WERI-Rb-1 (cell line): ENCODE measurements at regions not wholly inside any gene's neighbourhood (a gene's known extent, or its start where the extent isn't known, plus 50 kb on each side); places are given as distances from the start of the nearest gene placed in this dataset.

Experiments
- DNase-seq: peaks from one replicate; pipeline ENCODE4 v3.0.0-alpha.2; 2020
- H3K27ac ChIP-seq: fragments of 250-450 bp; sonication (Bioruptor Pico); 2 replicates; pipeline ENCODE4 v1.5.1; 2020; ENCODE audit warnings: mild to moderate bottlenecking, moderate library complexity
- H3K27me3 ChIP-seq: fragments of 250-450 bp; sonication (Bioruptor Pico); 2 replicates; pipeline ENCODE4 v1.5.1; 2021; ENCODE audit warnings: mild to moderate bottlenecking, low read depth, moderate library complexity; ENCODE audit not compliant: insufficient read depth, severe bottlenecking
- H3K36me3 ChIP-seq: fragments of 250-450 bp; sonication (Bioruptor Pico); 2 replicates; pipeline ENCODE4 v1.5.1; 2020; ENCODE audit warnings: mild to moderate bottlenecking, moderate library complexity
- H3K4me3 ChIP-seq: 2 replicates; pipeline ENCODE4 v1.5.1; 2011; ENCODE audit warnings: low read depth, mild to moderate bottlenecking, control low read depth, low read length
- H3K9me3 ChIP-seq: fragments of 250-450 bp; sonication (Bioruptor Pico); 2 replicates; pipeline ENCODE4 v1.5.1; 2021; ENCODE audit warnings: mild to moderate bottlenecking, moderate library complexity; ENCODE audit not compliant: severe bottlenecking
- TF ChIP-seq, protein P1 (sequence below): IDR thresholded peaks from 2 replicates; pipeline ENCODE4 v1.5.1; 2011; ENCODE audit warnings: low read depth, mild to moderate bottlenecking, control low read depth, inconsistent platforms, low read length

DNA sequence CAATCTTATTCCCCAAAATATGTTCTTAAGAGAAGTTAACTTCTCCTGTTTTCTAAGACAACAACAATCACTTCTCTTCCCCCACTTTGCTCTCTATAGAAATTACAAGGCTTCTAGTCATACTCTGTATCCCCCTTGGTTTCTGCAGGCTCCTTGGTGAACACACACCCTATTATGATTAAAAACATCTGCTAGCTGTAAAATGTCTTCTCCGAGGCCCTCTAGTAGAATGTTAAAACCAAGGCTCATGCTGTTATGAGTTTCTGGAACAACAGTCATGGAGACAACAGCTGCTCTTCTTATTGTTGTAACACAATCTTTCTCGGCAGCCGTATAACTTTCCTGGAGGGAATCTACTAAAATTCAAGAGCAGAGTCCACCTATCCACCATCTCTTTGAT lies 397.5 kb upstream of the CCDC196 start:
- Histone ChIP-seq H3K27ac (no peak overlapping the region), H3K36me3 (no peaks in the 10 kb centered on the region), H3K27me3 (no peaks in the 10 kb centered on the region), H3K9me3 (no peaks in the 10 kb centered on the region), H3K4me3 (no peak overlapping the region)
- no peak for DNase-seq
- TF ChIP-seq, protein P1, sequence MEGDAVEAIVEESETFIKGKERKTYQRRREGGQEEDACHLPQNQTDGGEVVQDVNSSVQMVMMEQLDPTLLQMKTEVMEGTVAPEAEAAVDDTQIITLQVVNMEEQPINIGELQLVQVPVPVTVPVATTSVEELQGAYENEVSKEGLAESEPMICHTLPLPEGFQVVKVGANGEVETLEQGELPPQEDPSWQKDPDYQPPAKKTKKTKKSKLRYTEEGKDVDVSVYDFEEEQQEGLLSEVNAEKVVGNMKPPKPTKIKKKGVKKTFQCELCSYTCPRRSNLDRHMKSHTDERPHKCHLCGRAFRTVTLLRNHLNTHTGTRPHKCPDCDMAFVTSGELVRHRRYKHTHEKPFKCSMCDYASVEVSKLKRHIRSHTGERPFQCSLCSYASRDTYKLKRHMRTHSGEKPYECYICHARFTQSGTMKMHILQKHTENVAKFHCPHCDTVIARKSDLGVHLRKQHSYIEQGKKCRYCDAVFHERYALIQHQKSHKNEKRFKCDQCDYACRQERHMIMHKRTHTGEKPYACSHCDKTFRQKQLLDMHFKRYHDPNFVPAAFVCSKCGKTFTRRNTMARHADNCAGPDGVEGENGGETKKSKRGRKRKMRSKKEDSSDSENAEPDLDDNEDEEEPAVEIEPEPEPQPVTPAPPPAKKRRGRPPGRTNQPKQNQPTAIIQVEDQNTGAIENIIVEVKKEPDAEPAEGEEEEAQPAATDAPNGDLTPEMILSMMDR = no peak

DNA sequence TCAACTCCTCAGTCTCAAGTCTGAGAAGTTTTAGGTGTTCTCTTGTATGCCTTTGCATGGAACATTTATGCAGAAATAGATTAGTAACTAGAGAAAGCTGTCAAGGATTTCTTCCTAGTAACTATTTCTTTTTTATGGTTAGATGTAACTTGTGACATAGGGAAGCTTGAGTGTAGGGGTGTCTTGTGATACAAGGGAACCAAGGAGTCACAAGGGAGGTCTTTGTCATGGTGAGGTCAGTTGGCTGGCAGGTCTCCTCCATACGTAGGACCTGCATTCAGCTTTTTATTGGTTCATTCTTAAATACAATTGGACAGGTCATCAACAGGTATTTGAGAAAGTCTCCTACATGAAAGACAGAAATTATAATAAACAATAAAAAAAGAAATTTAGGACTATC lies 394.0 kb upstream of the CCDC196 start:
- Histone ChIP-seq H3K4me3 (no peak overlapping the region), H3K36me3 (no peaks in the 10 kb centered on the region), H3K9me3 (no peaks in the 10 kb centered on the region), H3K27me3 (no peaks in the 10 kb centered on the region), H3K27ac (no peak overlapping the region)
- DNase-seq = no peak
- TF ChIP-seq, protein P1 = no peak

DNA sequence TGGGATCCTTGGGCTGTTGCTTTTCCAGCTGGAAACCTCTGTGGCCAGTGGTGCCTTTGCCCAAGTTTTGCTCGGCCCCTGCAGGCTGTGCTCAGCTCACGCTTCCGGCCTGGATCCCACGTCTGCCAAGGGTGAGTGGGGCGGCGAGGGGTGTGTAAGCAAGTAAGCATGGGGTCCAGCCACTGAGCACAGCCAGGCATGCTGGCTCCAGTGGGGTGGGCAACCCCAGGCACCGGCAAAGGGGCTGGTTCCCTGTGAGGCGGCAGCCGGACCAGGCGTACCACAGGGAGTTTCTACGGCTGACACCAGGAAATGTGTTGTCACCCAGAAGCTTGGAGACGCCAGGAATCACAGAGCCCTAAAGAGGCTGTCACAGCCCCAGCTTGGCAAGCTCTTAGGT lies 393.4 kb upstream of the CCDC196 start:
- Histone ChIP-seq H3K4me3 (no peak overlapping the region), H3K9me3 (no peaks in the 10 kb centered on the region), H3K27me3 (no peaks in the 10 kb centered on the region), H3K36me3 (no peaks in the 10 kb centered on the region), H3K27ac (no peak overlapping the region)
- DNase-seq = no peak
- TF ChIP-seq, protein P1 = no peak

DNA sequence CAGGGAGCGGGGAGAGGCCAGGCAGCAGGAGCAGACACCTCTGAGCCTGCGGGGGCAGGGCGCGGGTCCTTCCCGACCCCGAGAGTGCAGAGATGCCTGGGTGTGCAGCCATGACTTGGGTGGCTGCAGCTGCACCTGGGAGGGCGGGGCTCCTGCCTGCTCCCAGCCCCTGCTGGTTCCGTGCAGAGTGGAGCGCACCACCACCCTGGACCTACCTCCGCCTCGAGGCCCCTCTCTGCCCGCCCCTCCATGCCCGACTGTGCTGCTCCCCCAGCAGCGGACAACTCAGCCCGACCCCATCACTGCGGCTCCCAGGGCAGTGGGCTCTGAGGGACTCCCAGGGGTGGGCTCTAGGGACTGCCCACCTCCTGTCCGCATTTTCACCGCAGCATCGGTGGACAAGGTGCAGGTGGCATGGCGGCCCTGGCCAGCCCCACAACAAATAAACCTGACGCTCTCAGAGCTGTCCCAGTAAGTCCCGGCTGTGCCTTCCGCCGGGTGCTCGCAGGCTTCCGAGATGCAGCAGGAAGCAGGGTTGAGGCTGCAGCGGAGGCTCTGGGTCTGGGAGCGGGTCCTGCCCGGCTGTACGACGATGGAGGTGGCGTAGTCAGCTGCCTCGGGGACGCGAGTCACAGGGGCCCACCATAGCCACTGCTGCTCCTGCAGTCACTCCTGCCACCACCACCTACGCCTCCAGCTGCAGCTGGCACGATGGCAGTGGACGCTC lies 392.0 kb upstream of the CCDC196 start:
- H3K27ac ChIP-seq = no peak overlapping the region
- H3K9me3 ChIP-seq = no peaks in the 10 kb centered on the region
- TF ChIP-seq, protein P1 = no peak
- no peaks in the 10 kb centered on the region for H3K27me3 ChIP-seq
- no peak for DNase-seq
- no peaks in the 10 kb centered on the region for H3K36me3 ChIP-seq
- H3K4me3 ChIP-seq = no peak overlapping the region

DNA sequence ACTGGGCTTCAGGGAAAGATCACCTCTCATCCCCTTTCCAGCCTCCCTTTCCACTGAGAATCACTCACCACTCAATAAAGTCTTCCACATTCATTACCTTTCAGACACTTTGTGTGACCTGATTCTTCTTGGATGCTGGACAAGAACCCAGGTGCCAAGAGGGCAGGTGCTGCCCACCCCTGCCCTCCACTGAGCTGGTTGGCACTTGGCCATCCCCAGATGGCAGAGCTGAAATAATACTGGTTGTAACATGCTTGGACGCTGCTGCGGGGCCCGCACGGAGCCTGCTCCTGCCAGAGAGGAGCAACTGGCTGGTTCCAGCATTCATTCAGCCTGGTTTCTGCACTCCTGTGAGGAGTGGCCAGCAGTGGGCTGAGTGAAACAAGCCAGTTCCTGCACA lies 386.7 kb upstream of the CCDC196 start:
- no peak overlapping the region for H3K4me3 ChIP-seq
- no peaks in the 10 kb centered on the region for H3K27me3 ChIP-seq
- H3K36me3 ChIP-seq = no peaks in the 10 kb centered on the region
- no peaks in the 10 kb centered on the region for H3K9me3 ChIP-seq
- DNase-seq = no peak
- no peak overlapping the region for H3K27ac ChIP-seq
- TF ChIP-seq, protein P1 = no peak

DNA sequence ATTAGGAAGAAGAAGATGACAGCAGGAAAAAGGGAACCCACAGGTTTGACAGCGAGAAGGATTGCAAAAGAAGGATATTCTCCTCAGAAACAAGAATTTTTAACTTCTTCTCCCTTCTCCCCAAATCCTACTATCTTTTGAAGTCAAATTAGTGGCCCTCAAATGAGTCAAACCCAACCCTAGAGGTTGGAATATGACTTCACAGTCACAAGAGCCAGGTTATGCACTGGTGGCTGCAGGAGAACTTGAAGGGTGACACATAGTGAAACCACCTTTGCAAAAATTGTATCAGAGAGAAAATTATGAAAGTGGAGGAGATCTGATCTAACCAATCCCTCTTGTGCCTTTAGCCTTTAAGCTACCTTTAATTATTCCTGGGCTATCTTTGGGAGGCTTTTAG lies 386.2 kb upstream of the CCDC196 start:
- TF ChIP-seq, protein P1 = no peak
- Histone ChIP-seq H3K27me3 (no peaks in the 10 kb centered on the region), H3K4me3 (no peak overlapping the region), H3K36me3 (no peaks in the 10 kb centered on the region), H3K27ac (no peak overlapping the region), H3K9me3 (no peaks in the 10 kb centered on the region)
- DNase-seq = no peak
